GM19043 (cell line): ENCODE measurements at regions not wholly inside any gene's neighbourhood (a gene's known extent, or its start where the extent isn't known, plus 50 kb on each side); places are given as distances from the start of the nearest gene placed in this dataset.

ENCODE experiments used
- ATAC-seq: cut with Tn5 transposase; IDR thresholded peaks from one replicate; pipeline ENCODE4 v1.9.1; 2021; ENCODE audit warnings: low read depth; ENCODE audit not compliant: unreplicated experiment

- no peak for ATAC-seq
Observed at GRCh38 chr16:86037999-86038925, 139.3 kb downstream of the IRF8 start.

- no peak for ATAC-seq
Observed at GRCh38 chr16:86038926-86039310, 140.0 kb downstream of the IRF8 start.

GRCh38 chr16:86039606-86040005 is 140.6 kb downstream of the IRF8 start:
- no peak for ATAC-seq

GRCh38 chr16:86040496-86040895 is 141.5 kb downstream of the IRF8 start:
- no peak for ATAC-seq

GRCh38 chr16:86041215-86041614 is 142.3 kb downstream of the IRF8 start:
- no peak for ATAC-seq

- ATAC-seq = no peak
Observed at GRCh38 chr16:86041807-86042206, 142.8 kb downstream of the IRF8 start.

- no peak for ATAC-seq
Observed at GRCh38 chr16:86042393-86042792, 143.4 kb downstream of the IRF8 start.

- ATAC-seq = no peak
Observed at GRCh38 chr16:86042996-86043725, 144.2 kb downstream of the IRF8 start.

GRCh38 chr16:86044241-86044671 is 145.3 kb downstream of the IRF8 start:
- no peak for ATAC-seq

- ATAC-seq = no peak
Observed at GRCh38 chr16:86044881-86045590, 146.1 kb downstream of the IRF8 start.

GRCh38 chr16:86045591-86045971 is 146.6 kb downstream of the IRF8 start:
- no peak for ATAC-seq

- no peak for ATAC-seq
Observed at GRCh38 chr16:86046026-86046425, 147.1 kb downstream of the IRF8 start.

- no peak for ATAC-seq
Observed at GRCh38 chr16:86046667-86047270, 147.8 kb downstream of the IRF8 start.

- no peak for ATAC-seq
Observed at GRCh38 chr16:86048221-86048620, 149.3 kb downstream of the IRF8 start.

- ATAC-seq = no peak
Observed at GRCh38 chr16:86048882-86049585, 150.1 kb downstream of the IRF8 start.

- ATAC-seq = no peak
Observed at GRCh38 chr16:86049641-86050040, 150.7 kb downstream of the IRF8 start.

- ATAC-seq = no peak
Observed at GRCh38 chr16:86050111-86050510, 151.1 kb downstream of the IRF8 start.

- no peak for ATAC-seq
Observed at GRCh38 chr16:86050591-86051367, 151.8 kb downstream of the IRF8 start.

GRCh38 chr16:86051368-86052114 is 152.6 kb downstream of the IRF8 start:
- ATAC-seq = no peak
